ENCODE measurements at regions not wholly inside any gene's neighbourhood (a gene's known extent, or its start where the extent isn't known, plus 50 kb on each side); places are given as distances from the start of the nearest gene placed in this dataset.

DNA sequence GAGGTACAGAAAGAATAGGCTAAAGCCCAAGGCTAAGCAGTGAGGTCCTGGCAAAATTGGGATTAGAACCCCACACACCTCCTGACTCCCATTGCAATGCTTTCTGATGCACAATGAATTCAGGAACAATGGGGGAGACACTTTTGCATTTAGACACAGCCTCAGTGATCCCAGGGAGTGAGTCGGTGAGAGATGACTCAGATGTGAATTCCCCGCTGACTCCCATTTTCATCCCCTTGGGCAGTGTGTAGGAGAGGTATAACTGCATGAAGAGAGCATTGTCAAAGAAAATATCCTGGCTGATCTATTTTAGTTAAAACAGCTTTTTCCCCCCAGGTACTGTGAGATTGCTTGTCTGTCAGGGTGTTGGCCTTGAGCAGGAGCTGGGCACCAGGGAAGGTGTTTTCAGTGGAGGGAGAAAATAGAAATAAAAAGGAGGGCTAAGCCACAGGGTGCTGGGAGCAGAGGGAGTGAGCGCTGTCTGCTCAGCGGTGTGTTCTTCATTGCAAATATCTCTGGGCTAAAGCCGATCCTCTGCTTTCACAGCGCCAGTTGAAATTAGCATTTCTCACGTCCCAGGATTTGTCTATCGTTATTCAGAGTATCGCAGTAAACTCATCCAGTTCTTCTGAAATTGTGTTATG is 247.7 kb upstream of the PTBP2 start:
- DNase-seq (ENCODE audit: low read depth, low spot score) (no peak), FAIRE-seq (no peak)
- H3K27me3 ChIP-seq (ENCODE audit: control insufficient read depth in 2 of 2, insufficient read depth in 2 of 2, low read length in 2 of 2), result peaks cover 0 to 3% of the 10 kb centered on the region in 2 experiments
- H3K4me1 ChIP-seq (ENCODE audit: control insufficient read depth, extremely low read depth, insufficient read depth, low read length), result no peaks in the 10 kb centered on the region
- no peak overlapping the region for H2AFZ ChIP-seq (ENCODE audit: low read depth, low read length)
- intact Hi-C loops (cut with micrococcal nuclease), result no loop called here
- no TSS peak for BruUV-seq (replicated peaks)
- ChIA-PET CTCF (no interaction called here), POLR2A (no interaction called here)
- TF ChIP-seq GATA2 (IDR thresholded peaks at IDR 0.05; ENCODE audit: insufficient read depth, insufficient read length, low read depth, low read length) (no peak), EZH2 (IDR thresholded peaks at IDR 0.05; ENCODE audit: borderline replicate concordance, low read depth, low read length, severe bottlenecking) (no peak), MYC (IDR thresholded peaks at IDR 0.05; ENCODE audit: low read depth, low read length) (no peak), CTCF (IDR thresholded peaks at IDR 0.05; ENCODE audit: extremely low read depth in 1 of 2, insufficient read depth in 1 of 2, low read depth in 1 of 2, low read length in 2 of 2) (no peak), POLR2A (IDR thresholded peaks at IDR 0.05; ENCODE audit: low read depth, low read length) (no peak), MAX (IDR thresholded peaks at IDR 0.05; ENCODE audit: insufficient read depth, insufficient read length) (no peak), POLR2AphosphoS5 (IDR thresholded peaks at IDR 0.05; ENCODE audit: insufficient read depth, low read depth, low read length) (no peak), JUN (IDR thresholded peaks at IDR 0.05; ENCODE audit: borderline replicate concordance, insufficient read depth, insufficient read length, low read depth) (no peak), FOS (IDR thresholded peaks at IDR 0.05; ENCODE audit: borderline replicate concordance, insufficient read depth, low read length) (no peak)
- no peak overlapping the region for H3K9ac ChIP-seq (replicated peaks; ENCODE audit: extremely low read depth, insufficient read depth, low read length)
- no peaks in the 10 kb centered on the region for H3K9me3 ChIP-seq (replicated peaks; ENCODE audit: control insufficient read depth, insufficient read depth, low read length)
- H3K79me2 ChIP-seq (ENCODE audit: control insufficient read depth, insufficient read depth, low read length), result no peaks in the 10 kb centered on the region
- no peaks in the 10 kb centered on the region for H4K20me1 ChIP-seq (replicated peaks; ENCODE audit: control insufficient read depth, extremely low read depth, insufficient read depth, low read length)
- H3K4me3 ChIP-seq (replicated peaks in 1 of 3; ENCODE audit: insufficient read depth in 1 of 3, low read depth in 1 of 3, low read length in 3 of 3), result no peak overlapping the region
- no peaks in the 10 kb centered on the region for H3K36me3 ChIP-seq (ENCODE audit: control insufficient read depth in 2 of 2, extremely low read depth in 1 of 2, insufficient read depth in 2 of 2, low read length in 2 of 2)
- H3K9me1 ChIP-seq (replicated peaks; ENCODE audit: control insufficient read depth, extremely low read depth, insufficient read depth, low read length), result no peaks in the 10 kb centered on the region
- dilution Hi-C loops (cut with MboI; ENCODE audit: extremely low pct_ligation_motif_present, low sequenced_read_pairs), result no loop called here
- no peak overlapping the region for H3K4me2 ChIP-seq (ENCODE audit: insufficient read depth, low read length)
- no peak overlapping the region for H3K27ac ChIP-seq (ENCODE audit: insufficient read depth, low read depth, low read length)

All from endothelial cell of umbilical vein (primary cell).